ENCODE measurements at regions not wholly inside any gene's neighbourhood (a gene's known extent, or its start where the extent isn't known, plus 50 kb on each side); places are given as distances from the start of the nearest gene placed in this dataset.
"Not testable (repeated sequence)": the region's sequence is repeated elsewhere in the genome, so short reads cannot be mapped to it uniquely, and the experiment has no call there.

- POLR2A ChIA-PET, result no interaction called here
- H3K9me2 ChIP-seq (ENCODE audit: insufficient read depth, low read length), result no peaks in the 10 kb centered on the region
- no peaks in the 10 kb centered on the region for H3K4me1 ChIP-seq (ENCODE audit: insufficient read depth, low read length, poor library complexity, severe bottlenecking)
- intact Hi-C loops (cut with micrococcal nuclease; ENCODE audit: unreplicated experiment), result no loop called here
- no peaks in the 10 kb centered on the region for H4K20me1 ChIP-seq (ENCODE audit: insufficient read depth, low read length)
- no peak overlapping the region for H3K4me3 ChIP-seq (ENCODE audit: low read depth, low read length, poor library complexity, severe bottlenecking)
- BruUV-seq (replicated peaks), result no TSS peak
- H3K9me3 ChIP-seq (ENCODE audit: low read length), result no peaks in the 10 kb centered on the region
- DNase-seq (ENCODE audit: low spot score), result no peak
- H3K27ac ChIP-seq (ENCODE audit: low read depth, low read length, poor library complexity, severe bottlenecking), result no peak overlapping the region
- CTCF ChIA-PET (ENCODE audit: unreplicated experiment), result no interaction called here
- no peaks in the 10 kb centered on the region for H3K79me2 ChIP-seq (ENCODE audit: insufficient read depth, low read depth, low read length)
- H3K36me3 ChIP-seq (ENCODE audit: insufficient read depth, low read length), result no peaks in the 10 kb centered on the region
- H3K4me2 ChIP-seq (ENCODE audit: low read length), result no peak overlapping the region
- no peak overlapping the region for H2AFZ ChIP-seq (ENCODE audit: low read length)
- TF ChIP-seq CTCF (conservative IDR thresholded peaks at IDR 0.05; ENCODE audit: low read length), result no peak
- no peak for TF ChIP-seq EZH2phosphoT487 (IDR thresholded peaks at IDR 0.05; ENCODE audit: borderline replicate concordance, low read depth, low read length)
Observed at GRCh38 chr6:11944111-11944510, 68.0 kb upstream of the HIVEP1 start.

DNA sequence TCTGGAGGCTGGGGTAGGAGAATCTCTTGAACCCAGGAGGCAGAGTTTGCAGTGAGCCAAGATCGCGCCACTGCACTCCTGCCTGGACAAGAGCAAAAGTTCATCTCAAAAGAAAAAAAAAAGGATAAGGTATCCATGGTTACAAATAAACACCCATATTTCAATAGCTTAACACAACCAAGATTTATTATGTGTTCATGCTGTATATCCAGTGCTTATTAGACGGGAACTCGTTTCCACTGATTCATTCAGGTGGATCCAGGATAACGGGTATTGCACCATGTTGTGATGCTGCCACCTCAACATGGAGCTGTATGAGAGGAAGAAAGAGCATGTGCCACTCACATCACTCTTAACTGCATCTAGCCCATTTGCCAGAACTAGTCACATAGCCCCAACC lies 69.1 kb upstream of the HIVEP1 start:
- Histone ChIP-seq H3K9me3 (ENCODE audit: low read length) (no peaks in the 10 kb centered on the region), H3K27ac (ENCODE audit: low read depth, low read length, poor library complexity, severe bottlenecking) (no peak overlapping the region), H3K4me2 (ENCODE audit: low read length) (no peak overlapping the region), H2AFZ (ENCODE audit: low read length) (no peak overlapping the region), H3K4me3 (ENCODE audit: low read depth, low read length, poor library complexity, severe bottlenecking) (no peak overlapping the region), H3K9me2 (ENCODE audit: insufficient read depth, low read length) (no peaks in the 10 kb centered on the region), H3K4me1 (ENCODE audit: insufficient read depth, low read length, poor library complexity, severe bottlenecking) (no peaks in the 10 kb centered on the region), H4K20me1 (ENCODE audit: insufficient read depth, low read length) (no peaks in the 10 kb centered on the region), H3K79me2 (ENCODE audit: insufficient read depth, low read depth, low read length) (no peaks in the 10 kb centered on the region), H3K36me3 (ENCODE audit: insufficient read depth, low read length) (no peaks in the 10 kb centered on the region)
- intact Hi-C loops (cut with micrococcal nuclease; ENCODE audit: unreplicated experiment), result no loop called here
- ChIA-PET CTCF (ENCODE audit: unreplicated experiment) (no interaction called here), POLR2A (interaction anchor here (0.8 kb wide), 1 partner anchor 22 kb away, joined by 3 read pairs; no protein-coding TSS in a partner anchor)
- TF ChIP-seq CTCF (conservative IDR thresholded peaks at IDR 0.05; ENCODE audit: low read length), result no peak
- no peak for TF ChIP-seq EZH2phosphoT487 (IDR thresholded peaks at IDR 0.05; ENCODE audit: borderline replicate concordance, low read depth, low read length)
- no peak for DNase-seq (ENCODE audit: low spot score)
- BruUV-seq (replicated peaks), result no TSS peak

GRCh38 chr6:11942185-11942864 lies 69.8 kb upstream of the HIVEP1 start:
- no peak for DNase-seq (ENCODE audit: low spot score)
- Histone ChIP-seq H3K79me2 (ENCODE audit: insufficient read depth, low read depth, low read length) (no peaks in the 10 kb centered on the region), H3K4me2 (ENCODE audit: low read length) (no peak overlapping the region), H3K27ac (ENCODE audit: low read depth, low read length, poor library complexity, severe bottlenecking) (no peak overlapping the region), H3K9me2 (ENCODE audit: insufficient read depth, low read length) (no peaks in the 10 kb centered on the region), H3K4me1 (ENCODE audit: insufficient read depth, low read length, poor library complexity, severe bottlenecking) (no peaks in the 10 kb centered on the region), H3K9me3 (ENCODE audit: low read length) (no peaks in the 10 kb centered on the region), H2AFZ (ENCODE audit: low read length) (no peak overlapping the region), H3K36me3 (ENCODE audit: insufficient read depth, low read length) (no peaks in the 10 kb centered on the region), H4K20me1 (ENCODE audit: insufficient read depth, low read length) (no peaks in the 10 kb centered on the region), H3K4me3 (ENCODE audit: low read depth, low read length, poor library complexity, severe bottlenecking) (no peak overlapping the region)
- TF ChIP-seq EZH2phosphoT487 (IDR thresholded peaks at IDR 0.05; ENCODE audit: borderline replicate concordance, low read depth, low read length), result no peak
- TF ChIP-seq CTCF (conservative IDR thresholded peaks at IDR 0.05; ENCODE audit: low read length), result no peak
- intact Hi-C loops (cut with micrococcal nuclease; ENCODE audit: unreplicated experiment), result no loop called here
- no TSS peak for BruUV-seq (replicated peaks)
- POLR2A ChIA-PET, result interaction anchor here (0.8 kb wide), 1 partner anchor 21 kb away, joined by 3 read pairs; no protein-coding TSS in a partner anchor
- CTCF ChIA-PET (ENCODE audit: unreplicated experiment), result no interaction called here

DNA sequence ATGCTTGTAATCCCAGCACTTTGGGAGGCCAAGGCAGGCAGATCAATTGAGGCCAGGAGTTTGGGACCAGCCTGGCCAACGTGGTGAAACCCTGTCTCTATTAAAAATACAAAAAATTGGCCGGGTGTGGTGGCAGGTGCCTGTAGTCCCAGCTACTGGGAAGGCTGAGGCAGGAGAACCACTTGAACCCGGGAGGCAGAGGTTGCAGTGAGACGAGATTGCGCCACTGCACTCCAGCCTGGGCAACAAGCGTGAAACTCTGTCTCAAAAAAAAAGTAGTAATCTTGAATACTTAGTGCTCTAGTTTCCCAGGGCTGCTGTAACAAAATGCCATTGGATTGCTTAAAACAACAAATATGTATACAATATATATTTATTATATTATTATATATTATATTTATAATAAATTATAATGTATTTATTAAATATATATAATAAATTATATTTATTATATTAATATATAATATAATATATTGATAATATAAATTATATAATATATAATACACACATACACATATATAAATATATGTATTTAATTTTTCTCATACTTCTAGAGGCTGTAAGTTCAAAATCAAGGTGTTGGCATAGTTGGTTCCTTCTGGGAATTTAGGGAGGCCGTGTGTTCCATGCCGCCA lies 71.5 kb upstream of the HIVEP1 start:
- H3K27ac ChIP-seq (ENCODE audit: low read depth, low read length, poor library complexity, severe bottlenecking); POLR2A ChIA-PET; H3K9me2 ChIP-seq (ENCODE audit: insufficient read depth, low read length); intact Hi-C loops (cut with micrococcal nuclease; ENCODE audit: unreplicated experiment); H3K79me2 ChIP-seq (ENCODE audit: insufficient read depth, low read depth, low read length); H3K4me3 ChIP-seq (ENCODE audit: low read depth, low read length, poor library complexity, severe bottlenecking); H3K4me1 ChIP-seq (ENCODE audit: insufficient read depth, low read length, poor library complexity, severe bottlenecking); H3K9me3 ChIP-seq (ENCODE audit: low read length); H2AFZ ChIP-seq (ENCODE audit: low read length); H3K4me2 ChIP-seq (ENCODE audit: low read length); BruUV-seq (replicated peaks); H4K20me1 ChIP-seq (ENCODE audit: insufficient read depth, low read length); H3K36me3 ChIP-seq (ENCODE audit: insufficient read depth, low read length); CTCF ChIA-PET (ENCODE audit: unreplicated experiment); DNase-seq (ENCODE audit: low spot score): not testable (repeated sequence)

All from OCI-LY7 (cell line).